ENCODE measurements at regions not wholly inside any gene's neighbourhood (a gene's known extent, or its start where the extent isn't known, plus 50 kb on each side); places are given as distances from the start of the nearest gene placed in this dataset.
"Not testable (repeated sequence)": the region's sequence is repeated elsewhere in the genome, so short reads cannot be mapped to it uniquely, and the experiment has no call there.

DNA sequence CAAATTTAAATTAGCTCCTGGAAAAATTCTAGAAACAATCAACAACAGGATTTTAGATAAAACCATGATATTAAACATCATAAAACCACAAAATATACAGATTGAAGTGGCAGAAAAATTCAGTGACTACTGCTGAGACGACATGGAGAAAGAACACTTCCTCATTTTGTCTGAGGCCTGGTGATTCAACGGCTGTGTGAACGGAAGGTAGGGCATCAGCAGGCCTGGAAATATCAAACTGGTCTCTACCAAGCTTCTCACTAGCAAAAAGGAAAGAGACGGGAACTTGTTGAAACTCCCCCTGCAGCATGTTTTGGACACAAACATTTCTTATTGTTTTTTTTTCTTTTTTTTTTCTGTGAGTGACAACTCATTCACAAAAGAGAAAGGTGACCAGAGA lies 58.0 kb upstream of the AHI1 start:
- Histone ChIP-seq H2AFZ (ENCODE audit: insufficient read depth, low read depth, low read length, poor library complexity, severe bottlenecking) (peak overlapping the region; percentile 43), H3K79me2 (ENCODE audit: control insufficient read depth, insufficient read depth, low read length) (no peaks in the 10 kb centered on the region), H3K27ac (ENCODE audit: low read length in 2 of 2) (no peak overlapping the region), H3K4me1 (ENCODE audit: control insufficient read depth in 2 of 2, insufficient read depth in 2 of 2, low read length in 2 of 2) (peaks cover 0 to 5% of the 10 kb centered on the region in 2 donors), H3K4me2 (replicated peaks; ENCODE audit: low read depth, low read length, poor library complexity, severe bottlenecking) (no peak overlapping the region), H3K4me3 (ENCODE audit: control extremely low read depth in 1 of 5, extremely low read depth in 1 of 5, insufficient read depth in 1 of 5, low read depth in 2 of 5, low read length in 4 of 5) (no peak overlapping the region), H3K9me3 (ENCODE audit: control extremely low read depth in 1 of 3, control insufficient read depth in 2 of 3, insufficient read depth in 1 of 3, low read length in 2 of 3) (no peaks in the 10 kb centered on the region), H3K9ac (ENCODE audit: low read length) (no peak overlapping the region), H3K27me3 (replicated peaks in 1 of 4; ENCODE audit: control extremely low read depth in 1 of 4, control insufficient read depth in 3 of 4, insufficient read depth in 4 of 4, low read length in 3 of 4) (no peaks in the 10 kb centered on the region), H3K36me3 (replicated peaks in 1 of 2; ENCODE audit: control extremely low read depth in 1 of 2, control insufficient read depth in 1 of 2, extremely low read depth in 1 of 2, insufficient read depth in 2 of 2, low read length in 1 of 2) (no peaks in the 10 kb centered on the region), H4K20me1 (ENCODE audit: control insufficient read depth, insufficient read depth, low read length, poor library complexity, severe bottlenecking) (no peaks in the 10 kb centered on the region)
- intact Hi-C loops (cut with micrococcal nuclease) = no loop called here
- Mint-ChIP-seq H3K27ac (no peak overlapping the region), H3K27me3 (no peaks in the 10 kb centered on the region), H3K4me1 (peaks cover 8% of the 10 kb centered on the region), H3K9me3 (ENCODE audit: insufficient read depth) (no peaks in the 10 kb centered on the region), H3K4me3 (no peak overlapping the region)
- WGBS (ENCODE audit: insufficient coverage) = 0% methylated on average over 2 of the region's 4 CpGs
- TF ChIP-seq, protein P1, sequence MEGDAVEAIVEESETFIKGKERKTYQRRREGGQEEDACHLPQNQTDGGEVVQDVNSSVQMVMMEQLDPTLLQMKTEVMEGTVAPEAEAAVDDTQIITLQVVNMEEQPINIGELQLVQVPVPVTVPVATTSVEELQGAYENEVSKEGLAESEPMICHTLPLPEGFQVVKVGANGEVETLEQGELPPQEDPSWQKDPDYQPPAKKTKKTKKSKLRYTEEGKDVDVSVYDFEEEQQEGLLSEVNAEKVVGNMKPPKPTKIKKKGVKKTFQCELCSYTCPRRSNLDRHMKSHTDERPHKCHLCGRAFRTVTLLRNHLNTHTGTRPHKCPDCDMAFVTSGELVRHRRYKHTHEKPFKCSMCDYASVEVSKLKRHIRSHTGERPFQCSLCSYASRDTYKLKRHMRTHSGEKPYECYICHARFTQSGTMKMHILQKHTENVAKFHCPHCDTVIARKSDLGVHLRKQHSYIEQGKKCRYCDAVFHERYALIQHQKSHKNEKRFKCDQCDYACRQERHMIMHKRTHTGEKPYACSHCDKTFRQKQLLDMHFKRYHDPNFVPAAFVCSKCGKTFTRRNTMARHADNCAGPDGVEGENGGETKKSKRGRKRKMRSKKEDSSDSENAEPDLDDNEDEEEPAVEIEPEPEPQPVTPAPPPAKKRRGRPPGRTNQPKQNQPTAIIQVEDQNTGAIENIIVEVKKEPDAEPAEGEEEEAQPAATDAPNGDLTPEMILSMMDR (IDR thresholded peaks at IDR 0.05) = no peak
- no peak for TF ChIP-seq EZH2 (IDR thresholded peaks at IDR 0.05; ENCODE audit: borderline replicate concordance, insufficient read depth, low read depth, low read length, poor library complexity, severe bottlenecking)
- ChIA-PET CTCF (interaction anchor here (0.8 to 1.3 kb wide), 4 partner anchors 20 to 122 kb away, joined by 3 to 4 read pairs (median 4); no protein-coding TSS in a partner anchor), POLR2A (no interaction called here)
- ATAC-seq (ENCODE audit: low read depth) = peak; percentile 72
- peak; percentile 28 for DNase-seq

DNA sequence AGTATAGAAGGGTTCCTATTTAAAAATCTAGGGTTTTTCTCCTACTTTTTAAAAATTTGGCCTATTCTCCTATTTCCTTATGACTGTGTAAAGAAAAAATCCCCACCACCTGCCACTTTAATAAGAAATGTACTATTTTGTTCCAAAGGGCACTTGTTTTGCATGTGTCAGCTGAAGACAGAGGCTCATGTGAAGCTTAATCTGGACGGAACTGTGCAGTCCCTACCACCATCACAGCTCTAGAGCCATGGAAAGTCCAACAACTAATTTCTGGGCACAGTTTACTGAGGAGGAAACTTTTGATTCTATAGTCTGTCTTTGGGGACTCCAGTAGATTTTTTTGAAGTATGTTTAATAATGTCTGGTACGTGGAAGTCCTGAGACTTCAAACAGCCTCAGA lies 60.0 kb upstream of the AHI1 start:
- no peak overlapping the region for H3K4me3 Mint-ChIP-seq
- peaks cover 0 to 5% of the 10 kb centered on the region in 2 donors for H3K4me1 ChIP-seq (ENCODE audit: control insufficient read depth in 2 of 2, insufficient read depth in 2 of 2, low read length in 2 of 2)
- no peaks in the 10 kb centered on the region for H4K20me1 ChIP-seq (ENCODE audit: control insufficient read depth, insufficient read depth, low read length, poor library complexity, severe bottlenecking)
- intact Hi-C loops (cut with micrococcal nuclease) = no loop called here
- no peak overlapping the region for H3K9ac ChIP-seq (ENCODE audit: low read length)
- H3K4me2 ChIP-seq (replicated peaks; ENCODE audit: low read depth, low read length, poor library complexity, severe bottlenecking) = no peak overlapping the region
- no peaks in the 10 kb centered on the region for H3K9me3 ChIP-seq (ENCODE audit: control extremely low read depth in 1 of 3, control insufficient read depth in 2 of 3, insufficient read depth in 1 of 3, low read length in 2 of 3)
- POLR2A ChIA-PET = no interaction called here
- no peaks in the 10 kb centered on the region for H3K36me3 ChIP-seq (replicated peaks in 1 of 2; ENCODE audit: control extremely low read depth in 1 of 2, control insufficient read depth in 1 of 2, extremely low read depth in 1 of 2, insufficient read depth in 2 of 2, low read length in 1 of 2)
- TF ChIP-seq, protein P1 (IDR thresholded peaks at IDR 0.05) = no peak
- no peak for TF ChIP-seq EZH2 (IDR thresholded peaks at IDR 0.05; ENCODE audit: borderline replicate concordance, insufficient read depth, low read depth, low read length, poor library complexity, severe bottlenecking)
- H3K79me2 ChIP-seq (ENCODE audit: control insufficient read depth, insufficient read depth, low read length) = no peaks in the 10 kb centered on the region
- H2AFZ ChIP-seq (ENCODE audit: insufficient read depth, low read depth, low read length, poor library complexity, severe bottlenecking) = no peak overlapping the region
- H3K4me1 Mint-ChIP-seq = peaks cover 8% of the 10 kb centered on the region
- DNase-seq (no peak), ATAC-seq (ENCODE audit: low read depth) (no peak)
- no peak overlapping the region for H3K27ac Mint-ChIP-seq
- no peak overlapping the region for H3K4me3 ChIP-seq (ENCODE audit: control extremely low read depth in 1 of 5, extremely low read depth in 1 of 5, insufficient read depth in 1 of 5, low read depth in 2 of 5, low read length in 4 of 5)
- WGBS (ENCODE audit: insufficient coverage) = 83% methylated on average over 1 of the region's 2 CpGs
- H3K27me3 ChIP-seq (replicated peaks in 1 of 4; ENCODE audit: control extremely low read depth in 1 of 4, control insufficient read depth in 3 of 4, insufficient read depth in 4 of 4, low read length in 3 of 4) = no peaks in the 10 kb centered on the region
- H3K27me3 Mint-ChIP-seq = no peaks in the 10 kb centered on the region
- no peaks in the 10 kb centered on the region for H3K9me3 Mint-ChIP-seq (ENCODE audit: insufficient read depth)
- no peak overlapping the region for H3K27ac ChIP-seq (ENCODE audit: low read length in 2 of 2)
- CTCF ChIA-PET = no interaction called here

DNA sequence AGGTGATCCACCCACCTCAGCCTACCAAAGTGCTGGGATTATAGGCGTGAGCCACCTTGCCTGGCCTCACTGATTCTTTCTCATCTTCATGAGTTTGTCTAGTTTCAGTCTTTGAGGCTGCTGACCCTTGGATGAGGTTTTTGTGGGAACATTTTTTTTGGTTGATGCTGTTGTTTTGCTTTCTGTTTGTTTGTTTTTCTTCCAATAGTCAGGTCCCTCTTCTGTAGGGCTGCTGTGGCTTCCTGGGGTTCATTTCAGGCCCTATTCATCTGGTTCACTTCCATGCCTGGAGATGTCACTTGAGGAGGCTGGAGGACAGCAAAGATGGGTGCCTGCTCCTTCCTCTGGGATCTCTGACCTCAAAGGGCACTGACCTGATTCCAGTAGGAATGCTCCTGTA lies 68.1 kb upstream of the AHI1 start:
- CTCF ChIA-PET; H3K36me3 ChIP-seq (replicated peaks in 1 of 2; ENCODE audit: control extremely low read depth in 1 of 2, control insufficient read depth in 1 of 2, extremely low read depth in 1 of 2, insufficient read depth in 2 of 2, low read length in 1 of 2); H3K79me2 ChIP-seq (ENCODE audit: control insufficient read depth, insufficient read depth, low read length); ATAC-seq (ENCODE audit: low read depth); H4K20me1 ChIP-seq (ENCODE audit: control insufficient read depth, insufficient read depth, low read length, poor library complexity, severe bottlenecking); H3K4me2 ChIP-seq (replicated peaks; ENCODE audit: low read depth, low read length, poor library complexity, severe bottlenecking); H3K27ac ChIP-seq (ENCODE audit: low read length in 2 of 2); H3K27ac Mint-ChIP-seq; H3K4me3 Mint-ChIP-seq; H2AFZ ChIP-seq (ENCODE audit: insufficient read depth, low read depth, low read length, poor library complexity, severe bottlenecking); H3K27me3 Mint-ChIP-seq; H3K9ac ChIP-seq (ENCODE audit: low read length); DNase-seq; H3K4me3 ChIP-seq (ENCODE audit: control extremely low read depth in 1 of 5, extremely low read depth in 1 of 5, insufficient read depth in 1 of 5, low read depth in 2 of 5, low read length in 4 of 5); POLR2A ChIA-PET; intact Hi-C loops (cut with micrococcal nuclease); H3K9me3 ChIP-seq (ENCODE audit: control extremely low read depth in 1 of 3, control insufficient read depth in 2 of 3, insufficient read depth in 1 of 3, low read length in 2 of 3); H3K9me3 Mint-ChIP-seq (ENCODE audit: insufficient read depth); H3K27me3 ChIP-seq (replicated peaks in 1 of 4; ENCODE audit: control extremely low read depth in 1 of 4, control insufficient read depth in 3 of 4, insufficient read depth in 4 of 4, low read length in 3 of 4); H3K4me1 ChIP-seq (ENCODE audit: control insufficient read depth in 2 of 2, insufficient read depth in 2 of 2, low read length in 2 of 2); H3K4me1 Mint-ChIP-seq: not testable (repeated sequence)
- WGBS (ENCODE audit: insufficient coverage) = no CpG with 5 or more reads among the region's 1 CpG

Measured in B cell (primary cell).